Neuronal stem cell (in vitro differentiated cells): ENCODE measurements at regions not wholly inside any gene's neighbourhood (a gene's known extent, or its start where the extent isn't known, plus 50 kb on each side); places are given as distances from the start of the nearest gene placed in this dataset.

ENCODE experiments used
- DNase-seq: peaks from one replicate; pipeline ENCODE4 v3.0.0-alpha.2; 2013; ENCODE audit warnings: low spot score
- H2AFZ ChIP-seq: one replicate; pipeline ENCODE4 v1.6.1; 2013; ENCODE audit warnings: mild to moderate bottlenecking, low read length, inconsistent platforms
- H2AK5ac ChIP-seq: 2 replicates; pipeline ENCODE4 v1.6.1; 2013; ENCODE audit warnings: low read depth, mild to moderate bottlenecking, inconsistent platforms, low read length, moderate library complexity, mixed read lengths
- H2BK120ac ChIP-seq: 2 replicates; pipeline ENCODE4 v1.6.1; 2013; ENCODE audit warnings: low read depth, mild to moderate bottlenecking, inconsistent platforms, low read length, moderate library complexity, mixed read lengths
- H2BK12ac ChIP-seq: one replicate; pipeline ENCODE4 v1.6.1; 2013; ENCODE audit warnings: low read length, inconsistent platforms
- H2BK15ac ChIP-seq: 2 replicates; pipeline ENCODE4 v1.6.1; 2013; ENCODE audit warnings: mild to moderate bottlenecking, low read length, inconsistent platforms, mixed read lengths
- H2BK5ac ChIP-seq: one replicate; pipeline ENCODE4 v1.6.1; 2013; ENCODE audit warnings: inconsistent platforms, mild to moderate bottlenecking, low read length, moderate library complexity
- H3K14ac ChIP-seq: one replicate; pipeline ENCODE4 v1.6.1; 2013; ENCODE audit warnings: low read length, inconsistent platforms
- H3K18ac ChIP-seq: 2 replicates; pipeline ENCODE4 v1.6.1; 2013; ENCODE audit warnings: low read length, inconsistent platforms
- H3K23ac ChIP-seq: 2 replicates; pipeline ENCODE4 v1.6.1; 2013; ENCODE audit warnings: low read depth, mild to moderate bottlenecking, mixed read lengths, low read length, inconsistent platforms; ENCODE audit not compliant: poor library complexity
- H3K27ac ChIP-seq: replicated peaks from 3 replicates; pipeline ENCODE4 v1.5.1; 2013; ENCODE audit warnings: low read length, inconsistent platforms
- H3K27me3 ChIP-seq, 3 experiments: 2 replicates each; pipeline ENCODE4 v1.6.1; 2013; ENCODE audit warnings: low read length in 3 of 3, mild to moderate bottlenecking in 2 of 3, inconsistent platforms in 1 of 3, low read depth in 1 of 3, mixed read lengths in 1 of 3, moderate library complexity in 1 of 3; ENCODE audit not compliant: control insufficient read depth in 3 of 3, insufficient read depth in 3 of 3
- H3K36me3 ChIP-seq, 2 donors: replicated peaks in 1 of 2; 2 replicates each; pipeline ENCODE4 v1.6.1; 2013; ENCODE audit warnings: low read length in 2 of 2; ENCODE audit not compliant: control insufficient read depth in 2 of 2, insufficient read depth in 2 of 2
- H3K4ac ChIP-seq: 2 replicates; pipeline ENCODE4 v1.6.1; 2013; ENCODE audit warnings: inconsistent platforms, mild to moderate bottlenecking, low read length, moderate library complexity
- H3K4me1 ChIP-seq, 2 donors: 1 replicate in 1 of 2; 2 replicates in 1 of 2; pipeline ENCODE4 v1.6.1; 2013; ENCODE audit warnings: low read length in 2 of 2, low read depth in 1 of 2; ENCODE audit not compliant: control insufficient read depth in 2 of 2, insufficient read depth in 1 of 2
- H3K4me2 ChIP-seq: one replicate; pipeline ENCODE4 v1.6.1; 2013; ENCODE audit warnings: mild to moderate bottlenecking, low read length, inconsistent platforms; ENCODE audit not compliant: insufficient read depth, poor library complexity, severe bottlenecking
- H3K4me3 ChIP-seq, 2 donors: 2 replicates each; pipeline ENCODE4 v1.5.1; 2013; ENCODE audit warnings: low read length in 2 of 2, mild to moderate bottlenecking in 2 of 2, inconsistent platforms in 1 of 2, moderate library complexity in 1 of 2
- H3K79me1 ChIP-seq: one replicate; pipeline ENCODE4 v1.6.1; 2013; ENCODE audit warnings: low read depth, mild to moderate bottlenecking, inconsistent platforms, low read length, moderate library complexity
- H3K9ac ChIP-seq: one replicate; pipeline ENCODE4 v1.6.1; 2013; ENCODE audit warnings: mild to moderate bottlenecking, low read depth, low read length, inconsistent platforms; ENCODE audit not compliant: poor library complexity
- H3K9me3 ChIP-seq, 2 donors: replicated peaks in 1 of 2; 2 replicates each; pipeline versions ENCODE3 to v1.6.1; 2013; ENCODE audit warnings: low read length in 2 of 2, mild to moderate bottlenecking in 2 of 2, inconsistent platforms in 1 of 2, low read depth in 1 of 2, mixed read lengths in 1 of 2, moderate library complexity in 1 of 2; ENCODE audit not compliant: control insufficient read depth in 2 of 2, insufficient read depth in 1 of 2
- H4K8ac ChIP-seq: one replicate; pipeline ENCODE4 v1.6.1; 2013; ENCODE audit warnings: low read depth, mild to moderate bottlenecking, inconsistent platforms, low read length, moderate library complexity
- H4K91ac ChIP-seq: one replicate; pipeline ENCODE4 v1.6.1; 2013; ENCODE audit warnings: low read length, low read depth, mild to moderate bottlenecking, inconsistent platforms; ENCODE audit not compliant: poor library complexity
- WGBS, 2 donors: extraction: QIAGEN DNeasy Blood & Tissue Kit; methylation state at CpG; one replicate each; pipeline ENCODE4 v1.1.7; 2013; ENCODE audit warnings: missing lambda C conversion rate in 2 of 2, mixed read lengths in 1 of 2; ENCODE audit not compliant: insufficient read length in 2 of 2, insufficient replicate concordance in 1 of 2; ENCODE audit errors: extremely low coverage in 2 of 2; 5-methylcytosine and 5-hydroxymethylcytosine counted together

- no peak overlapping the region for H3K9ac ChIP-seq
- H2BK5ac ChIP-seq, result no peak overlapping the region
- H4K8ac ChIP-seq, result no peak overlapping the region
- no peak overlapping the region for H3K23ac ChIP-seq
- WGBS, 2 donors, result no CpG with 5 or more reads among the region's 2 CpGs
- H3K4ac ChIP-seq, result no peak overlapping the region
- no peak overlapping the region for H2AK5ac ChIP-seq
- H2AFZ ChIP-seq, result no peak overlapping the region
- no peaks in the 10 kb centered on the region for H3K27me3 ChIP-seq
- DNase-seq, result no peak
- H3K27ac ChIP-seq, result no peak overlapping the region
- H3K14ac ChIP-seq, result no peak overlapping the region
- no peak overlapping the region for H2BK15ac ChIP-seq
- no peaks in the 10 kb centered on the region for H3K79me1 ChIP-seq
- no peak overlapping the region for H3K4me2 ChIP-seq
- H3K18ac ChIP-seq, result no peak overlapping the region
- H2BK120ac ChIP-seq, result no peak overlapping the region
- H4K91ac ChIP-seq, result no peak overlapping the region
- H2BK12ac ChIP-seq, result no peak overlapping the region
- H3K36me3 ChIP-seq, result no peaks in the 10 kb centered on the region
- H3K9me3 ChIP-seq, result peaks cover 0 to 2% of the 10 kb centered on the region in 2 donors
- H3K4me1 ChIP-seq, result peaks cover 0 to 11% of the 10 kb centered on the region in 2 donors
- no peak overlapping the region for H3K4me3 ChIP-seq
These were observed 480.2 kb upstream of the CCDC196 start for GRCh38 chr14:66005900-66006434.

GRCh38 chr14:66008631-66009030, 477.5 kb upstream of the CCDC196 start:
- Histone ChIP-seq H3K9ac (no peak overlapping the region), H3K18ac (no peak overlapping the region), H4K91ac (no peak overlapping the region), H2AFZ (no peak overlapping the region), H3K79me1 (no peaks in the 10 kb centered on the region), H3K4me1 (peaks cover 0 to 7% of the 10 kb centered on the region in 2 donors), H3K4me3 (no peak overlapping the region), H2BK120ac (no peak overlapping the region), H2BK5ac (no peak overlapping the region), H3K14ac (no peak overlapping the region), H3K4ac (no peak overlapping the region), H3K4me2 (no peak overlapping the region), H3K23ac (no peak overlapping the region), H3K9me3 (no peaks in the 10 kb centered on the region), H3K36me3 (no peaks in the 10 kb centered on the region), H3K27me3 (no peaks in the 10 kb centered on the region), H2AK5ac (no peak overlapping the region), H2BK15ac (no peak overlapping the region), H3K27ac (no peak overlapping the region), H2BK12ac (no peak overlapping the region), H4K8ac (no peak overlapping the region)
- WGBS, 2 donors, result no CpG with 5 or more reads among the region's 2 CpGs
- no peak for DNase-seq

GRCh38 chr14:66009089-66009488, 477.1 kb upstream of the CCDC196 start:
- Histone ChIP-seq H4K8ac (no peak overlapping the region), H3K4me2 (no peak overlapping the region), H3K23ac (no peak overlapping the region), H3K27ac (peak overlapping the region; percentile 3), H3K27me3 (no peaks in the 10 kb centered on the region), H2AFZ (no peak overlapping the region), H2BK120ac (no peak overlapping the region), H3K36me3 (no peaks in the 10 kb centered on the region), H2BK15ac (no peak overlapping the region), H2AK5ac (no peak overlapping the region), H3K4me1 (peaks cover 0 to 7% of the 10 kb centered on the region in 2 donors), H3K14ac (no peak overlapping the region), H3K9ac (no peak overlapping the region), H3K79me1 (no peaks in the 10 kb centered on the region), H3K18ac (no peak overlapping the region), H3K9me3 (peaks cover 0 to 1% of the 10 kb centered on the region in 2 donors), H4K91ac (no peak overlapping the region), H2BK12ac (no peak overlapping the region), H2BK5ac (no peak overlapping the region), H3K4me3 (no peak overlapping the region), H3K4ac (no peak overlapping the region)
- DNase-seq, result peak; percentile 11
- WGBS, 2 donors, result no CpG with 5 or more reads among the region's 2 CpGs

GRCh38 chr14:66010695-66011094, 475.5 kb upstream of the CCDC196 start:
- Histone ChIP-seq H3K4me3 (no peak overlapping the region), H4K91ac (no peak overlapping the region), H3K18ac (no peak overlapping the region), H2AK5ac (no peak overlapping the region), H3K27me3 (no peaks in the 10 kb centered on the region), H2BK12ac (no peak overlapping the region), H3K14ac (no peak overlapping the region), H3K4ac (no peak overlapping the region), H2BK5ac (no peak overlapping the region), H3K79me1 (no peaks in the 10 kb centered on the region), H3K36me3 (no peaks in the 10 kb centered on the region), H3K4me1 (peaks cover 0 to 7% of the 10 kb centered on the region in 2 donors), H4K8ac (no peak overlapping the region), H2AFZ (no peak overlapping the region), H2BK15ac (no peak overlapping the region), H3K4me2 (no peak overlapping the region), H3K27ac (peak overlapping the region; percentile 25), H3K9ac (peak overlapping the region; percentile 30), H2BK120ac (no peak overlapping the region), H3K9me3 (peaks cover 0 to 3% of the 10 kb centered on the region in 2 donors), H3K23ac (no peak overlapping the region)
- no peak for DNase-seq
- no CpG with 5 or more reads among the region's 2 CpGs for WGBS, 2 donors
